ENCODE measurements at regions not wholly inside any gene's neighbourhood (a gene's known extent, or its start where the extent isn't known, plus 50 kb on each side); places are given as distances from the start of the nearest gene placed in this dataset.

DNA sequence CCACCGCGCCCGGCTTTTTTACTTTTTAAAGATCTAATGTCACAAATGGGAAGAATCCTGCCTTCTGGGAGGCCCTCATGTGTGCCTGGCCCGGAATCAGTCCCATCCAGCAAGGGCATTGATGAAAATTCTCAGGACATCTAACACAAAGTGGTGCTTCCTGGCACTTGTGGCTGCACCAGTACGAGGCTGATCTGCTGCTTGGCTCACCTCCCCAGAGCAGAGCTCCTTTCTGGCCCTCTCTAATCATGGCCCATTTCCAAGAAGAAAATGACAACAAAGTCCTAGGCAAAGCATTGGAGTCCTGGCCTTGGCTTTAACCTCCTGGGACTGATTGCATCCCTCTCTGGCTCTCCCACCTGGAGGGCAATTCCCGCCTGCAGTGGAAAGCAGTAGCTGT lies 50.7 kb upstream of the SIAH1 start:
- TF ChIP-seq, protein P1, sequence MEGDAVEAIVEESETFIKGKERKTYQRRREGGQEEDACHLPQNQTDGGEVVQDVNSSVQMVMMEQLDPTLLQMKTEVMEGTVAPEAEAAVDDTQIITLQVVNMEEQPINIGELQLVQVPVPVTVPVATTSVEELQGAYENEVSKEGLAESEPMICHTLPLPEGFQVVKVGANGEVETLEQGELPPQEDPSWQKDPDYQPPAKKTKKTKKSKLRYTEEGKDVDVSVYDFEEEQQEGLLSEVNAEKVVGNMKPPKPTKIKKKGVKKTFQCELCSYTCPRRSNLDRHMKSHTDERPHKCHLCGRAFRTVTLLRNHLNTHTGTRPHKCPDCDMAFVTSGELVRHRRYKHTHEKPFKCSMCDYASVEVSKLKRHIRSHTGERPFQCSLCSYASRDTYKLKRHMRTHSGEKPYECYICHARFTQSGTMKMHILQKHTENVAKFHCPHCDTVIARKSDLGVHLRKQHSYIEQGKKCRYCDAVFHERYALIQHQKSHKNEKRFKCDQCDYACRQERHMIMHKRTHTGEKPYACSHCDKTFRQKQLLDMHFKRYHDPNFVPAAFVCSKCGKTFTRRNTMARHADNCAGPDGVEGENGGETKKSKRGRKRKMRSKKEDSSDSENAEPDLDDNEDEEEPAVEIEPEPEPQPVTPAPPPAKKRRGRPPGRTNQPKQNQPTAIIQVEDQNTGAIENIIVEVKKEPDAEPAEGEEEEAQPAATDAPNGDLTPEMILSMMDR (IDR thresholded peaks at IDR 0.05; ENCODE audit: low read depth, low read length): no peak
- TF ChIP-seq, protein P2, sequence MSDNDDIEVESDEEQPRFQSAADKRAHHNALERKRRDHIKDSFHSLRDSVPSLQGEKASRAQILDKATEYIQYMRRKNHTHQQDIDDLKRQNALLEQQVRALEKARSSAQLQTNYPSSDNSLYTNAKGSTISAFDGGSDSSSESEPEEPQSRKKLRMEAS (IDR thresholded peaks at IDR 0.05; ENCODE audit: low read depth, low read length): no peak
- TF ChIP-seq POLR2A (IDR thresholded peaks at IDR 0.05; ENCODE audit: extremely low read depth, insufficient read length): no peak
- TF ChIP-seq MYC (IDR thresholded peaks at IDR 0.05; ENCODE audit: low read depth, low read length): no peak

All from NB4 (cell line).